CD4-positive, CD25-positive, alpha-beta regulatory T cell (primary cell): ENCODE measurements at regions not wholly inside any gene's neighbourhood (a gene's known extent, or its start where the extent isn't known, plus 50 kb on each side); places are given as distances from the start of the nearest gene placed in this dataset.
"Not testable (repeated sequence)": the region's sequence is repeated elsewhere in the genome, so short reads cannot be mapped to it uniquely, and the experiment has no call there.

ENCODE experiments used
- ATAC-seq, 2 donors: fragments of 150-1000 bp; cut with Tn5 transposase; one replicate each; pipeline ENCODE4 v1.10.0; 2021; ENCODE audit warnings: low read depth in 2 of 2, moderate number of reproducible peaks in 2 of 2, moderate library complexity in 1 of 2
- DNase-seq, 3 donors: peaks; one replicate each; pipeline versions ENCODE4 v3.0.0 to v3.0.0-alpha.2; 2012 to 2022; ENCODE audit warnings: mixed read lengths in 1 of 3
- H3K27ac ChIP-seq: one replicate; pipeline ENCODE4 v1.7.0; 2013; ENCODE audit warnings: mild to moderate bottlenecking, low read length; ENCODE audit not compliant: insufficient read depth, poor library complexity, severe bottlenecking
- H3K27me3 ChIP-seq: one replicate; pipeline ENCODE4 v1.7.0; 2013; ENCODE audit warnings: low read length; ENCODE audit not compliant: control insufficient read depth, insufficient read depth
- H3K36me3 ChIP-seq: one replicate; pipeline ENCODE4 v1.7.0; 2013; ENCODE audit warnings: mild to moderate bottlenecking, low read length, moderate library complexity; ENCODE audit not compliant: control insufficient read depth, insufficient read depth
- H3K4me1 ChIP-seq: 2 replicates; pipeline ENCODE4 v1.7.0; 2013; ENCODE audit warnings: mild to moderate bottlenecking, low read length; ENCODE audit not compliant: insufficient read depth, control insufficient read depth, poor library complexity, severe bottlenecking
- H3K4me3 ChIP-seq: one replicate; pipeline ENCODE4 v1.7.0; 2013; ENCODE audit warnings: low read depth, mild to moderate bottlenecking, low read length, moderate library complexity
- H3K9me3 ChIP-seq, 2 experiments: 1 replicate in 1 of 2; 2 replicates in 1 of 2; pipeline ENCODE4 v1.7.0; 2013; ENCODE audit warnings: low read length in 2 of 2, mild to moderate bottlenecking in 1 of 2, moderate library complexity in 1 of 2; ENCODE audit not compliant: control insufficient read depth in 2 of 2
- H3K27ac Mint-ChIP-seq, 3 donors: one replicate each; pipeline ENCODE4 v1.8.0; 2020 to 2022; ENCODE audit warnings: mild to moderate bottlenecking in 3 of 3, mixed read lengths in 3 of 3, moderate library complexity in 2 of 3
- H3K27me3 Mint-ChIP-seq: one replicate; pipeline ENCODE4 v1.8.0; 2022; ENCODE audit warnings: mild to moderate bottlenecking, mixed read lengths
- H3K36me3 Mint-ChIP-seq: one replicate; pipeline ENCODE4 v1.8.0; 2020; ENCODE audit warnings: mixed read lengths
- H3K4me1 Mint-ChIP-seq, 4 donors: one replicate each; pipeline ENCODE4 v1.8.0; 2020 to 2022; ENCODE audit warnings: mixed read lengths in 4 of 4, mild to moderate bottlenecking in 1 of 4
- H3K4me3 Mint-ChIP-seq, 4 donors: one replicate each; pipeline ENCODE4 v1.8.0; 2020 to 2022; ENCODE audit warnings: mild to moderate bottlenecking in 4 of 4, mixed read lengths in 4 of 4, moderate library complexity in 3 of 4
- H3K9me3 Mint-ChIP-seq, 7 donors: one replicate each; pipeline ENCODE4 v1.8.0; 2020 to 2022; ENCODE audit warnings: mixed read lengths in 7 of 7, mild to moderate bottlenecking in 3 of 7, moderate library complexity in 2 of 7

DNA sequence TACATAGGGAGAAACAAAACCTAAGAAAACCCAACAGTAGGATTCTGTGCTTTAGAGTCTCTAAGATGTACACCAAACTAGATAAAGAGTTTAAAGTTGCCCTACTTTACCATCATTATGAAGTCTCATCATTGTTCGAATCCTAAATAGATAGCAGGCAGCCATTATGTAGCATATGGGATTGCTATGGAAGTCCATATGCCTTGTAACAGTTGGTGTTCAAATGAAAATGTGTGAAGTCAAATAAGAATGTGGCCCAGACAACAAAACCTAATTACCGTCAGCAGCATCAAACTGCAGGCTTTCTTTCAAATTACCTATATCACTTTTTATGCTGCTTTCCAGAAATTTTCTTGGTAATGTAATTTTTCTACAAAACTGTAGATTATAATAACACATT, 1380.1 kb downstream of the GRIK2 start:
- no peaks in the 10 kb centered on the region for H3K27me3 Mint-ChIP-seq
- H3K9me3 Mint-ChIP-seq, result peaks cover 0 to 14% (median 2%) of the 10 kb centered on the region in 7 donors
- no peaks in the 10 kb centered on the region for H3K36me3 Mint-ChIP-seq

GRCh38 chr6:102766963-102767362, 1373.5 kb downstream of the GRIK2 start:
- Mint-ChIP-seq H3K27me3 (no peaks in the 10 kb centered on the region), H3K36me3 (no peaks in the 10 kb centered on the region), H3K4me1 (no peaks in the 10 kb centered on the region), H3K27ac (no peak overlapping the region), H3K9me3 (peaks cover 0 to 23% (median 7%) of the 10 kb centered on the region in 7 donors), H3K4me3 (no peak overlapping the region)
- ATAC-seq (no peak), DNase-seq (no peak)
- Histone ChIP-seq H3K4me1 (no peaks in the 10 kb centered on the region), H3K36me3 (no peaks in the 10 kb centered on the region), H3K27ac (no peak overlapping the region), H3K9me3 (no peaks in the 10 kb centered on the region), H3K4me3 (no peak overlapping the region), H3K27me3 (no peaks in the 10 kb centered on the region)

More for the DNA sequence above, 1380.1 kb downstream of the GRIK2 start:
- H3K36me3 ChIP-seq, result no peaks in the 10 kb centered on the region
- no peak overlapping the region for H3K27ac ChIP-seq
- Mint-ChIP-seq H3K4me3 (no peak overlapping the region), H3K4me1 (no peaks in the 10 kb centered on the region), H3K27ac (no peak overlapping the region)
- no peaks in the 10 kb centered on the region for H3K27me3 ChIP-seq
- no peaks in the 10 kb centered on the region for H3K4me1 ChIP-seq
- DNase-seq, result no peak
- H3K4me3 ChIP-seq, result no peak overlapping the region
- H3K9me3 ChIP-seq, result no peaks in the 10 kb centered on the region
- no peak for ATAC-seq

DNA sequence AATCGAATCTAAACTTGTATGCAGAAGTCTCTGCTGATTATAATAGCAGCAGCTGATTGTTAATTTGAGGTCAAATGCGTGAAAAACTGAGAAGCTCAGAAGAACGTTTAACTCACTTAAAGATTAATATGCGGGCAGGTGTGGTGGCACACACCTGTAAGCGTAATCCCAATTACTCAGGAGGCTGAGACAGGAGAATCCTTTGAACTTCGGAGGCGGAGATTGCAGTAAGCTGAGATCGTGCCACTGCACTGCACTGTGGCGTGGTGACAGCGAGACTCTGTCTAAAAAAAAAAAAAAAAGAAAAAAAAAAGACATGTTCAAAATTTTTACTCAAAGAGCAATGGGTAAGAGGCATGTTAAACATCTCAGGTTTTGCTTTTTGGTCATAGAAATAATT, 1370.8 kb downstream of the GRIK2 start:
- H3K27ac Mint-ChIP-seq, result no peak overlapping the region
- no peaks in the 10 kb centered on the region for H3K36me3 Mint-ChIP-seq
- ATAC-seq (no peak), DNase-seq (no peak)
- H3K4me3 Mint-ChIP-seq, result no peak overlapping the region
- H3K4me1 Mint-ChIP-seq, result no peaks in the 10 kb centered on the region
- H3K9me3 Mint-ChIP-seq, result peaks cover 0 to 14% (median 7%) of the 10 kb centered on the region in 7 donors
- no peaks in the 10 kb centered on the region for H3K27me3 Mint-ChIP-seq
- Histone ChIP-seq H3K4me3 (no peak overlapping the region), H3K36me3 (no peaks in the 10 kb centered on the region), H3K4me1 (no peaks in the 10 kb centered on the region), H3K9me3 (no peaks in the 10 kb centered on the region), H3K27me3 (no peaks in the 10 kb centered on the region), H3K27ac (no peak overlapping the region)

GRCh38 chr6:102763891-102764290, 1370.4 kb downstream of the GRIK2 start:
- no peak overlapping the region for H3K4me3 ChIP-seq
- DNase-seq (no peak), ATAC-seq (no peak)
- no peaks in the 10 kb centered on the region for H3K4me1 ChIP-seq
- Mint-ChIP-seq H3K27ac (no peak overlapping the region), H3K4me1 (no peaks in the 10 kb centered on the region), H3K27me3 (no peaks in the 10 kb centered on the region), H3K36me3 (no peaks in the 10 kb centered on the region), H3K9me3 (peaks cover 0 to 14% (median 7%) of the 10 kb centered on the region in 7 donors), H3K4me3 (no peak overlapping the region)
- H3K27ac ChIP-seq, result no peak overlapping the region
- no peaks in the 10 kb centered on the region for H3K27me3 ChIP-seq
- no peaks in the 10 kb centered on the region for H3K36me3 ChIP-seq
- H3K9me3 ChIP-seq, result no peaks in the 10 kb centered on the region

DNA sequence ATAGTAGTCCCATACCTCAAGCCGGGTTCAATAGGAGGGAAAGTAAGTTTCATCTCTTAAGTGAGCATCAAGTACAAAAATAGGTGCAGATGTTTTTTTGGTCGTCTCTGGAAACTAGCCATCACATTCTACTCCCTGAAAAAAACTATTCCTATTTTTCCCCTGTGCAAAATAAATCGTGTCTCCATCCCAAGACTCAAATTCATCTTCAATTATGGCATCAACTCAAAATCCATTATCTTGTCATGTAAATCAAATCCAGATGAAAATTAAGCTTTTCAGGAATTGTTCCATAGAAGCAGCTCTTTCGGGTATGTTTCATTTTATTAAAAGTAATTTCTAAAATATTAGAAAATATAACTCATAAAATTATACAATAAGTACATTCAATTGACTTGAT, 1368.4 kb downstream of the GRIK2 start:
- DNase-seq, result no peak
- no peak overlapping the region for H3K27ac Mint-ChIP-seq
- H3K36me3 Mint-ChIP-seq, result no peaks in the 10 kb centered on the region
- Histone ChIP-seq H3K27ac (no peak overlapping the region), H3K4me1 (no peaks in the 10 kb centered on the region), H3K36me3 (no peaks in the 10 kb centered on the region), H3K9me3 (no peaks in the 10 kb centered on the region), H3K4me3 (no peak overlapping the region), H3K27me3 (no peaks in the 10 kb centered on the region)
- no peak for ATAC-seq
- H3K4me3 Mint-ChIP-seq, result no peak overlapping the region
- no peaks in the 10 kb centered on the region for H3K4me1 Mint-ChIP-seq
- no peaks in the 10 kb centered on the region for H3K27me3 Mint-ChIP-seq
- peaks cover 0 to 8% (median 5%) of the 10 kb centered on the region in 7 donors for H3K9me3 Mint-ChIP-seq

DNA sequence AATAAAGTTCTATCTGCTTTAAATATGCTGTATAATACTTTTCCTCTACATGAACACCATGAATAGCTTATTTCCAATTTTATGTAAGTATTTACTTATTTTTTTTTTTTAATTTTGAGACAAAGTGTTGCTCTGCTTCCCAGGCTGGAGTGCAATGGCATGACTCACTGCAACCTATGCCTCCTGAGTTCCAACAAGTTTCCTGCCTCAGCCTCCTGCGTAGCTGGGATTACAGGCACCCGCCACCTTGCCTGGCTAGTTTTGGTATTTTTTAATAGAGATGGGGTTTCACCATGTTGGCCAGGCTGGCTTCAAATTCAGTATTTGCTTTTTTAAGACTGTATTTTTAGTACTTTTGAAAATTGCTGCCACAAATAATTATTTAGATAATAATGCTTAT, 1365.9 kb downstream of the GRIK2 start:
- H3K4me3 ChIP-seq, result no peak overlapping the region
- ATAC-seq (no peak), DNase-seq (no peak)
- H3K27ac ChIP-seq, result no peak overlapping the region
- no peaks in the 10 kb centered on the region for H3K36me3 ChIP-seq
- no peak overlapping the region for H3K27ac Mint-ChIP-seq
- H3K9me3 ChIP-seq, result no peaks in the 10 kb centered on the region
- no peaks in the 10 kb centered on the region for H3K4me1 ChIP-seq
- no peaks in the 10 kb centered on the region for H3K27me3 Mint-ChIP-seq
- no peaks in the 10 kb centered on the region for H3K27me3 ChIP-seq
- no peaks in the 10 kb centered on the region for H3K36me3 Mint-ChIP-seq
- H3K4me3 Mint-ChIP-seq, result no peak overlapping the region
- no peaks in the 10 kb centered on the region for H3K4me1 Mint-ChIP-seq
- peaks cover 0 to 6% (median 0%) of the 10 kb centered on the region in 7 donors for H3K9me3 Mint-ChIP-seq

DNA sequence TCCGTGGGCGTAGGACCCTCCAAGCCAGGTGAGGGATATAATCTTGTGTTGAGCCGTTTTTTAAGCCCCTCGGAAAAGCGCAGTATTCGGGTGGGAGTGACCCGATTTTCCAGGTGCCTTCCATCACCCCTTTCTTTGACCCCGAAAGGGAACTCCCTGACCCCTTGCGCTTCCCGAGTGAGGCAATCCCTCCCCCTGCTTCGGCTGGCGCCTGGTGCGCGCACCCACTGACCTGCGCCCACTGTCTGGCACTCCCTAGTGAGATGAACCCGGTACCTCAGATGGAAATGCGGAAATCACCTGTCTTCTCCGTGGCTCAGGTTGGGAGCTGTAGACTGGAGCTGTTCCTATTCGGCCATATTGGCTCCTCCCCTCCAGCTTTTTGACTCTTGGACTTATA, 1365.0 kb downstream of the GRIK2 start:
- H3K27ac ChIP-seq, H3K36me3 ChIP-seq, H3K4me1 ChIP-seq, H3K9me3 Mint-ChIP-seq, DNase-seq, H3K27me3 Mint-ChIP-seq, H3K4me3 Mint-ChIP-seq, H3K4me3 ChIP-seq, ATAC-seq, H3K27me3 ChIP-seq, H3K9me3 ChIP-seq, H3K36me3 Mint-ChIP-seq, H3K27ac Mint-ChIP-seq, H3K4me1 Mint-ChIP-seq: not testable (repeated sequence)

GRCh38 chr6:102749210-102749971, 1355.9 kb downstream of the GRIK2 start:
- H3K4me3 ChIP-seq, result no peak overlapping the region
- H3K4me1 ChIP-seq, result no peaks in the 10 kb centered on the region
- Mint-ChIP-seq H3K27ac (no peak overlapping the region), H3K27me3 (no peaks in the 10 kb centered on the region), H3K4me3 (no peak overlapping the region), H3K4me1 (no peaks in the 10 kb centered on the region), H3K9me3 (peaks cover 0 to 9% (median 3%) of the 10 kb centered on the region in 7 donors), H3K36me3 (no peaks in the 10 kb centered on the region)
- no peaks in the 10 kb centered on the region for H3K27me3 ChIP-seq
- H3K27ac ChIP-seq, result no peak overlapping the region
- H3K36me3 ChIP-seq, result no peaks in the 10 kb centered on the region
- H3K9me3 ChIP-seq, result no peaks in the 10 kb centered on the region
- DNase-seq (no peak), ATAC-seq (no peak)
